MM.1S (cell line): ENCODE measurements at regions not wholly inside any gene's neighbourhood (a gene's known extent, or its start where the extent isn't known, plus 50 kb on each side); places are given as distances from the start of the nearest gene placed in this dataset.

Experiments
- CTCF ChIP-seq: fragments of 300-600 bp; sonication (generic); IDR thresholded peaks from 2 replicates; pipeline ENCODE4 v1.5.1; 2016; ENCODE audit warnings: antibody characterized with exemption, low read length, mixed read lengths
- EZH2 ChIP-seq: fragments of 300-600 bp; sonication (generic); optimal IDR thresholded peaks from 2 replicates; pipeline ENCODE3; 2017; ENCODE audit warnings: low read depth, mild to moderate bottlenecking, antibody characterized with exemption, low read length, mixed read lengths

GRCh38 chr3:40847551-40847992, 322.8 kb downstream of the ZNF621 start:
- TF ChIP-seq CTCF, result no peak
- TF ChIP-seq EZH2, result no peak
